Mesodermal cell (in vitro differentiated cells): ENCODE measurements at regions not wholly inside any gene's neighbourhood (a gene's known extent, or its start where the extent isn't known, plus 50 kb on each side); places are given as distances from the start of the nearest gene placed in this dataset.

Experiments used
- H3K27ac ChIP-seq: 2 replicates; pipeline ENCODE4 v1.7.0; 2013; ENCODE audit warnings: mild to moderate bottlenecking, low read depth, low read length, moderate library complexity; ENCODE audit not compliant: severe bottlenecking
- H3K36me3 ChIP-seq: 2 replicates; pipeline ENCODE4 v1.7.1; 2013; ENCODE audit warnings: mild to moderate bottlenecking, low read length, moderate library complexity; ENCODE audit not compliant: control insufficient read depth, insufficient read depth
- H3K4me1 ChIP-seq: one replicate; pipeline ENCODE4 v1.7.1; 2013; ENCODE audit warnings: mild to moderate bottlenecking, low read length; ENCODE audit not compliant: insufficient read depth, control insufficient read depth, poor library complexity, severe bottlenecking
- H3K4me3 ChIP-seq: 2 replicates; pipeline ENCODE4 v1.7.0; 2013; ENCODE audit warnings: low read length, control low read depth, mild to moderate bottlenecking; ENCODE audit not compliant: insufficient read depth, poor library complexity, severe bottlenecking; ENCODE audit errors: extremely low read depth
- H3K9me3 ChIP-seq: 2 replicates; pipeline ENCODE4 v1.7.1; 2013; ENCODE audit warnings: mild to moderate bottlenecking, low read length, moderate library complexity; ENCODE audit not compliant: control insufficient read depth
- WGBS, 2 experiments: methylation state at CpG; one replicate each; pipeline ENCODE4 v1.1.5; 2013; ENCODE audit warnings: missing lambda C conversion rate in 2 of 2; ENCODE audit not compliant: insufficient coverage in 2 of 2; 5-methylcytosine and 5-hydroxymethylcytosine counted together

DNA sequence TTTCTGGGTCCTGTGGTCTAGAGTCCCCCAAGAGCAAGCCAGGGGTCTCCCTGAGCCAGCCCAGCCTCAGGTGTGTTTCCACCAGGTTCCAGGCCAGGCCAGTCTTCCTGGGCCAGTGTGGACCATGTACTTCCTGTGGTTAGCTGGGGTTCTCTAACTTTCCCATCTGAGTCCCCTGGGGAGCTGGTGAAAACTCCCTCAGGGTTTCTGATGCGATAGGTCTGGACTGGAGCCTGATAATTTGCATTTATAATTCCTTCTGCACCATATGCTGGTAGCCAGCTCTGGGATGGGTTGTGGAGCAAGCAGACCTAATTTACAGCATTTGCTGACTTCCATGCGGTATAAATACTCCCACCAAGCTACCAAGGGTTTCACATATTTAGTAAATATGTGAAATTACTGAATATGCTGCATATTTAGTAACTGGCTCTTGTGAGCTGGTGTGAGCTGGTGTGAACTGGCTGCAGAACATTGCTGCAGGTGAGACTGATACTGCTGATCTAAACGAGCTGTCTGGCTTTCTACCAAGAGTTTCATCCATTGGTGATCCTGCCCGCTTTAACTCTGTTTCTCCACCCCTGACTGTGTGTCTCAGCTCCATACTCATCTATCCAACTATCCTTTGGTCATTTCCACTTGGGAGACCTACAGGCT is 62.6 kb downstream of the RIN2 start:
- 89 to 91% methylated on average over 2 of the region's 4 CpGs for WGBS, 2 experiments

DNA sequence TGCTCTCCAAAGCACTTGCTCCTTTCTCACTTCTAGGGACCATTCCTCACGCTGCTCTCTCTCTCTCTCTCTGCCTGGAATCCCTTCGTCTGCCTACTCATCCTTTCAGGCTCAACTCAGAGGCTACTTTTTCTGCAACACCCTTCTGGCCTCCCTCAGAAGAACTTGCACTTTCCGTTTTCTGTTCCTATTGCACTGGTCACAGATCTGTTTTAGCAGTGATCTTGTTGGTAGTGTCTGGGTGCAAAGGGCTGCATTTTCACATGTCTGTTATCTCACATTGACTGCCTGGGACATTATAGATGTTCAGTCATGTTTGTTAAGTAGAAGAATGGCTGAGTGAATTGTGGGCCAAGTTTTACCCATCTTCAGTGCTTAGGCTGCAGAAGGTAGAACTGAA is 63.5 kb downstream of the RIN2 start:
- no peak overlapping the region for H3K27ac ChIP-seq
- WGBS, 2 experiments: 87 to 100% methylated on average over 1 to 2 of the region's 3 CpGs
- no peak overlapping the region for H3K4me3 ChIP-seq
- peaks cover 8% of the 10 kb centered on the region for H3K9me3 ChIP-seq
- H3K36me3 ChIP-seq: peaks cover 9% of the 10 kb centered on the region
- H3K4me1 ChIP-seq: no peaks in the 10 kb centered on the region

More for the DNA sequence above, 62.6 kb downstream of the RIN2 start:
- Histone ChIP-seq H3K27ac (no peak overlapping the region), H3K4me3 (no peak overlapping the region), H3K36me3 (peaks cover 9% of the 10 kb centered on the region), H3K4me1 (peaks cover 9% of the 10 kb centered on the region), H3K9me3 (peaks cover 8% of the 10 kb centered on the region)

DNA sequence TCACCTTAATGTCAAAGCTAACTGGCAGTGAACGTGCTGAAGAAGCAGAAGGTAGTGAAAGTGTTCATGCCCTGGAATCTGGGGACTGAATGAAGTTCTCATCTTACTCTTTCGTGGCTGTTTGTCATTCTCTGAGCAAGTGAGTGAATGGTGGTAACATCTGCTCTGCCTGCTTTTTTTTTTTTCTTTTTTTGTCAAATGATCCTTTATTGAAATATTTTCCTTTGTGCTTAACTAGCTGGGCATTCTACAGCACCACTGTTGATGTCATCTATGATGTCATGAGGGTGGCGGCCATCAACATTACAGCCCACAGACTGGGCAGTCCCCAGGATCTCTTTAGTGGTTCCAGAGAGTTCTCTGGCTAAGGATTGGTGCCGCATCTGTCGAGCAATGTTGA is 65.2 kb downstream of the RIN2 start:
- Histone ChIP-seq H3K4me1 (peaks cover 5% of the 10 kb centered on the region), H3K27ac (no peak overlapping the region), H3K4me3 (no peak overlapping the region), H3K9me3 (peaks cover 8% of the 10 kb centered on the region), H3K36me3 (peaks cover 9% of the 10 kb centered on the region)
- WGBS, 2 experiments: 88 to 100% methylated on average over 1 of the region's 5 CpGs

GRCh38 chr20:19823971-19824370 is 65.9 kb downstream of the RIN2 start:
- Histone ChIP-seq H3K4me3 (no peak overlapping the region), H3K4me1 (peaks cover 8% of the 10 kb centered on the region), H3K9me3 (peaks cover 5% of the 10 kb centered on the region), H3K36me3 (peaks cover 9% of the 10 kb centered on the region), H3K27ac (no peak overlapping the region)
- 93 to 95% methylated on average over 4 to 6 of the region's 10 CpGs for WGBS, 2 experiments

DNA sequence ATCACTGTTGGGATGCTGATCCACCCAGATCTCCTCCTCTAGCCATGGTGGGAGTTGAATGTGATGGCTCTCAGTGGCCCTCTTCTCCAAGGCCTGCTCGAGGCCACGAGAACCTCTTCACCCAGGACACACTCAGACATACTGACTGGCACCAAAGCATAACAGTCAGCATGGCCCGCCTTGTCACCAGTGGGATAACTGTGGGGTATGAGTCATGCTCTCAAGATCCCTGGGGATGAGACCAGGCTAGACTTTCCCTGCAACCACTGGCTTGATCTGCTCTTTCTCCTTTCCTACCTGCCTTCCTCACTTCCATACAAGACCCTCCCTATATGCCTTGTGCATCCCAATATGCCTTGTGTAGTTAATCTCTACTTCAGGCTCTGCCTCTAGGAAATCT is 66.8 kb downstream of the RIN2 start:
- Histone ChIP-seq H3K9me3 (no peaks in the 10 kb centered on the region), H3K4me3 (no peak overlapping the region), H3K27ac (no peak overlapping the region), H3K4me1 (peaks cover 8% of the 10 kb centered on the region), H3K36me3 (peaks cover 9% of the 10 kb centered on the region)
- 100% methylated on average over 1 of the region's 3 CpGs for WGBS, 2 experiments

DNA sequence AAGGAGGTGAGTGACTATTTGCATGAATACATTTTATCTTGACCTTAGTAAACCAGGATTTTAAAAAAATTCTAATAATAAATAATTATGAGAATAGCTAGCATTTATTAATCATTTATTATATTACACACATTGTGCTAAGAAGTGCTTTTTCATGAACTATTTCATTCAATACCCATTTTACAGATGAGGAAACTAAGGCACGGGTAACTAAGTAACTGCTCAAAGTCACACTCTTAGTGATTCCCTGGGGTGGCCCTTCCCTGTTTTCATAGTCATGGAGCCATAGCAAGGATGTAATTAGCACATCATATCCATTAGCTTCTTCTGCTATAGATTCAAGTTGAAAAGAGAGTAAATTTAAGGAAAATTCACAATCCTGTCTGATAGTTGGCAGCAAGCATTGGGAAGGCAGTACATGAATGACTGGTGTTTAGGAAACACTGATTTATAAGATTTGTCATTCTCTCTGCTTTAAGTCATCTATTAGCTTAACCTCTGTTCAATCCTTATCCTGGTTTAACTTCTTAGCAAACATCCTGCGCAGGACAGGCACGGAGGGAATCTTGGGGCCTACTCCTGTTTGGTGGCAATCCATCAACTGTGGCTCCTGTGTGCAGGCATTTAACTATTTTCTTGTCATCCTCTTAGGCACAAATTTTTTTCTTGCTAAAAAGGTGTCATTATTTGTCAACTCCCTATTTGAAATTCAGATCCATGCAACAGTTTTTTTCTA is 68.3 kb downstream of the RIN2 start:
- peaks cover 13% of the 10 kb centered on the region for H3K4me1 ChIP-seq
- WGBS, 2 experiments: 98 to 100% methylated on average over 2 to 3 of the region's 3 CpGs
- no peaks in the 10 kb centered on the region for H3K9me3 ChIP-seq
- no peak overlapping the region for H3K27ac ChIP-seq
- no peak overlapping the region for H3K4me3 ChIP-seq
- peaks cover 9% of the 10 kb centered on the region for H3K36me3 ChIP-seq

DNA sequence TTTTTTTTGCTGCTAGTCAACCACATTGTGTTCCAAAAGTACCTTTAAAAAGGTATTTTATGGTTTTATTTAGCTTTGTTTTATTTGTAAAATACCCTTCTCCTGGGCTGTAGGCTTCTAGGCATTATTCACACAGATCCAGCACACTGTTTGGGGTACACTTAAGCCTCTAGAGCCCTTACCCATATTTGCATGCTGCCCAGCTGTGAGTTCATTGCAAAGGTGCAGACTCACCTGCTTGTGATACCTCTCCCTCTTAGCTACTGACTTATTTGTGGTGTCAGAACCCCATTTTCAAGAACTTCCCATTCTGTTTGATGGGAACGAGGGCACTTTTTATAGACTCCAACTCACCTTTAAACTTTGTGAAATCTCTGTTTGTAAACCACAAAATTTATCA is 69.8 kb downstream of the RIN2 start:
- Histone ChIP-seq H3K4me1 (peaks cover 13% of the 10 kb centered on the region), H3K9me3 (no peaks in the 10 kb centered on the region), H3K36me3 (peaks cover 10% of the 10 kb centered on the region), H3K4me3 (no peak overlapping the region), H3K27ac (no peak overlapping the region)
- 60% methylated on average over 1 of the region's 1 CpG; no CpG with 5 or more reads in 1 of the 2 experiments for WGBS, 2 experiments

DNA sequence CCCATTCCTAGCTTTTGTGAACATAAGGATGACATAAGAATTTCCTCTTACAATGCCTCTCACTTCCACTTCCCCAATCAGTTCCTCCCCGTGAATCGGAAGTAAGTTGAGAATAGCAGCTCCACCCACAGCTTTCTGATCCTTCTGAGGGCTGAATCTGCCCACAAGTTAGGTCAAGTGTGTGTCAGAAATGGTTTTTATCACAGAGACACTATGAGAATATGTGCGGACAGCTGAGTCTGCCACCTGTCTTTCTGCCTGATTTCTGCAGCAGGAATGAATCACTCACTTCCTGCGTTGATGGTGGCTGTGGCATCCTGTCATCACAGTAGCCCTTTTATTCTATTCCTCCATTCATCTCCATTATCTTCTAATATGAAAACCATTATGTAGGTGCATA is 70.2 kb downstream of the RIN2 start:
- H3K4me3 ChIP-seq: no peak overlapping the region
- 71 to 93% methylated on average over 2 to 4 of the region's 4 CpGs for WGBS, 2 experiments

GRCh38 chr20:19830211-19830785 is 72.2 kb downstream of the RIN2 start:
- 88 to 95% methylated on average over 1 to 2 of the region's 2 CpGs for WGBS, 2 experiments
- Histone ChIP-seq H3K4me3 (no peak overlapping the region), H3K9me3 (no peaks in the 10 kb centered on the region), H3K4me1 (peaks cover 16% of the 10 kb centered on the region), H3K36me3 (peaks cover 3% of the 10 kb centered on the region), H3K27ac (no peak overlapping the region)

More for the DNA sequence above, 70.2 kb downstream of the RIN2 start:
- H3K4me1 ChIP-seq: peaks cover 13% of the 10 kb centered on the region
- no peak overlapping the region for H3K27ac ChIP-seq
- H3K9me3 ChIP-seq: no peaks in the 10 kb centered on the region
- H3K36me3 ChIP-seq: peaks cover 12% of the 10 kb centered on the region

- H3K27ac ChIP-seq: no peak overlapping the region
- peaks cover 3% of the 10 kb centered on the region for H3K36me3 ChIP-seq
- H3K9me3 ChIP-seq: no peaks in the 10 kb centered on the region
- 73 to 78% methylated on average over 3 to 4 of the region's 5 CpGs for WGBS, 2 experiments
- H3K4me1 ChIP-seq: peaks cover 14% of the 10 kb centered on the region
- no peak overlapping the region for H3K4me3 ChIP-seq
These were observed 74.8 kb downstream of the RIN2 start for GRCh38 chr20:19832875-19833274.

DNA sequence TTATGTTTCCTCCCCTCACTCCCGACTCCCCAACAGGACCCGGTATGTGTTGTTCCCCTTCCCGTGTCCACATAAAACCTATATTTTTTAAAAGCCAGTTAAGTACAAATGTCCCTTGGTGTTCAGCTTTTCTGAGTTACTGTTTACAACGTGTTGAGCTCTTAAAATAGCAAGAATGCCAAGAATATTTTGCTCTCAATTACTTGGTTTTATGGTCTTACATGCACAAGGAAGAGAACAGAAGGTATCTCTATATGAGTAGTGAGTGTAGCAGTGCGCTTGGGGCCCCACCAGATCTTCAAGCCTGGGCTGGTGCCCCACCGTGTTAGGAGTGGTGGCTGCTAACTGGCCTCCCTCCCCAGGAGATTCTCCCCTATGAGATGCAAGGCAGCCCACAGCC is 75.3 kb downstream of the RIN2 start:
- peaks cover 3% of the 10 kb centered on the region for H3K36me3 ChIP-seq
- no peaks in the 10 kb centered on the region for H3K9me3 ChIP-seq
- H3K4me1 ChIP-seq: peaks cover 9% of the 10 kb centered on the region
- no peak overlapping the region for H3K4me3 ChIP-seq
- WGBS, 2 experiments: 76 to 87% methylated on average over 3 to 6 of the region's 6 CpGs
- no peak overlapping the region for H3K27ac ChIP-seq
